C4-2B (cell line): ENCODE measurements at regions not wholly inside any gene's neighbourhood (a gene's known extent, or its start where the extent isn't known, plus 50 kb on each side); places are given as distances from the start of the nearest gene placed in this dataset.

ENCODE experiments used
- ZFX ChIP-seq: fragments of 450-650 bp; IDR thresholded peaks from 2 replicates; pipeline ENCODE4 v1.6.1; 2017
- TF ChIP-seq, protein P1 (sequence below): fragments of 450-650 bp; conservative IDR thresholded peaks from 2 replicates; pipeline ENCODE4 v1.5.1; 2017; ENCODE audit warnings: mild to moderate bottlenecking

DNA sequence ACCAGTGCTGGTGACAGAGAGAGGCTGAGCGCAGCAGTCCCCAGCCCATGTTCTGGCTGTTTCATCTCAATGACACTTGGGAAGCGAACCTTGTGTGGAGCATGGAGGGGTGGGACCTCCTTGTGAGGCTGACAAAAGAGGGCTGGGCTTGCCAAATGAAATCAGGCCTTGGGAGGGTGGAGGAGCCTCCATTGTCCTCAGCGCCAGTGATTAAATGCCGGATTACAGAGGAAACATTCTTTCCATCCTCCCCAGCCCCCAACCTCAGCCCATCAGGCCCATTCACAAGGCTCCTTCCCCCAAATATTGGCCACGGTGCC is 63.3 kb upstream of the PAXBP1 start:
- TF ChIP-seq, protein P1, sequence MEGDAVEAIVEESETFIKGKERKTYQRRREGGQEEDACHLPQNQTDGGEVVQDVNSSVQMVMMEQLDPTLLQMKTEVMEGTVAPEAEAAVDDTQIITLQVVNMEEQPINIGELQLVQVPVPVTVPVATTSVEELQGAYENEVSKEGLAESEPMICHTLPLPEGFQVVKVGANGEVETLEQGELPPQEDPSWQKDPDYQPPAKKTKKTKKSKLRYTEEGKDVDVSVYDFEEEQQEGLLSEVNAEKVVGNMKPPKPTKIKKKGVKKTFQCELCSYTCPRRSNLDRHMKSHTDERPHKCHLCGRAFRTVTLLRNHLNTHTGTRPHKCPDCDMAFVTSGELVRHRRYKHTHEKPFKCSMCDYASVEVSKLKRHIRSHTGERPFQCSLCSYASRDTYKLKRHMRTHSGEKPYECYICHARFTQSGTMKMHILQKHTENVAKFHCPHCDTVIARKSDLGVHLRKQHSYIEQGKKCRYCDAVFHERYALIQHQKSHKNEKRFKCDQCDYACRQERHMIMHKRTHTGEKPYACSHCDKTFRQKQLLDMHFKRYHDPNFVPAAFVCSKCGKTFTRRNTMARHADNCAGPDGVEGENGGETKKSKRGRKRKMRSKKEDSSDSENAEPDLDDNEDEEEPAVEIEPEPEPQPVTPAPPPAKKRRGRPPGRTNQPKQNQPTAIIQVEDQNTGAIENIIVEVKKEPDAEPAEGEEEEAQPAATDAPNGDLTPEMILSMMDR = no peak
- TF ChIP-seq ZFX = no peak
